Upper lobe of left lung (tissue), 6 donors: ENCODE measurements at regions not wholly inside any gene's neighbourhood (a gene's known extent, or its start where the extent isn't known, plus 50 kb on each side); places are given as distances from the start of the nearest gene placed in this dataset.

Experiments
- ATAC-seq, 2 donors: fragments of 200-7000 bp; cut with Tn5 transposase; one replicate each; pipeline ENCODE4 v1.9.1; 2022; ENCODE audit warnings: mild to moderate bottlenecking in 2 of 2, moderate library complexity in 2 of 2; ENCODE audit not compliant: low FRiP score in 2 of 2
- DNase-seq, 2 donors: peaks; one replicate each; pipeline ENCODE4 v3.0.0-alpha.2; 2019 to 2020
- H3K27ac ChIP-seq, 4 donors: fragments of 200-600 bp; sonication (generic); one replicate each; pipeline ENCODE4 v1.5.1; 2016 to 2019
- H3K27me3 ChIP-seq, 4 donors: fragments of 200-600 bp; sonication (generic); one replicate each; pipeline ENCODE4 v1.5.1; 2017 to 2019
- H3K36me3 ChIP-seq, 4 donors: fragments of 200-600 bp; sonication (generic); one replicate each; pipeline ENCODE4 v1.5.1; 2016 to 2019
- H3K4me1 ChIP-seq, 4 donors: fragments of 200-600 bp; sonication (generic); one replicate each; pipeline ENCODE4 v1.5.1; 2018 to 2019
- H3K4me3 ChIP-seq, 4 donors: fragments of 200-600 bp; sonication (generic); one replicate each; pipeline ENCODE4 v1.5.1; 2017 to 2019; ENCODE audit warnings: mild to moderate bottlenecking in 2 of 4, moderate library complexity in 1 of 4
- H3K9me3 ChIP-seq, 4 donors: fragments of 200-600 bp; sonication (generic); one replicate each; pipeline ENCODE4 v1.5.1; 2018 to 2019
- CTCF ChIP-seq, 6 experiments: fragments of 450-650 bp in 4 of 6; fragments of 200-600 bp in 2 of 6; sonication (generic) in 2 of 6; IDR thresholded peaks; one replicate each; pipeline ENCODE4 v1.5.1; 2016 to 2019; ENCODE audit warnings: antibody characterized with exemption in 6 of 6
- EP300 ChIP-seq, 4 donors: sonication (generic); formaldehyde crosslinking; IDR thresholded peaks; one replicate each; pipeline ENCODE4 v1.5.1; 2017; ENCODE audit warnings: antibody characterized with exemption in 4 of 4, control low read depth in 2 of 4
- POLR2A ChIP-seq, 4 donors: fragments of 450-650 bp; IDR thresholded peaks; one replicate each; pipeline ENCODE4 v1.5.1; 2016 to 2017; ENCODE audit warnings: antibody characterized with exemption in 4 of 4, mild to moderate bottlenecking in 2 of 4
- POLR2AphosphoS5 ChIP-seq, 2 donors: sonication (generic); formaldehyde crosslinking; IDR thresholded peaks; one replicate each; pipeline ENCODE4 v1.5.1; 2017; ENCODE audit warnings: antibody characterized with exemption in 2 of 2
- WGBS, 2 donors: methylation state at CpG; one replicate each; pipeline ENCODE4 v1.1.5; 2017 to 2018; 5-methylcytosine and 5-hydroxymethylcytosine counted together
- donor health status: DM: no; HTN: no; CAD: no; lungs with moderate emphysema.
- donor health status: DM: no; HTN: yes; CAD: no; lungs with severe emphysema.

- ATAC-seq, result no peak
- Histone ChIP-seq H3K27me3 (no peaks in the 10 kb centered on the region), H3K36me3 (no peaks in the 10 kb centered on the region), H3K9me3 (no peaks in the 10 kb centered on the region), H3K27ac (no peak overlapping the region), H3K4me1 (no peaks in the 10 kb centered on the region), H3K4me3 (no peak overlapping the region)
- WGBS, 2 donors, result 77 to 86% methylated on average over 5 to 11 of the region's 11 CpGs
- TF ChIP-seq POLR2A (IDR thresholded peaks at IDR 0.05) (no peak), EP300 (IDR thresholded peaks at IDR 0.05) (no peak), CTCF (IDR thresholded peaks at IDR 0.05) (no peak), POLR2AphosphoS5 (IDR thresholded peaks at IDR 0.05) (no peak)
- DNase-seq, result no peak
These were observed 315.3 kb upstream of the C1orf174 start for GRCh38 chr1:4215391-4215790.

GRCh38 chr1:4216231-4216630 lies 316.2 kb upstream of the C1orf174 start:
- Histone ChIP-seq H3K36me3 (no peaks in the 10 kb centered on the region), H3K4me3 (no peak overlapping the region), H3K27ac (no peak overlapping the region), H3K4me1 (no peaks in the 10 kb centered on the region), H3K27me3 (no peaks in the 10 kb centered on the region), H3K9me3 (no peaks in the 10 kb centered on the region)
- TF ChIP-seq POLR2A (IDR thresholded peaks at IDR 0.05) (no peak), CTCF (IDR thresholded peaks at IDR 0.05) (no peak), POLR2AphosphoS5 (IDR thresholded peaks at IDR 0.05) (no peak), EP300 (IDR thresholded peaks at IDR 0.05) (no peak)
- ATAC-seq (no peak), DNase-seq (no peak)

GRCh38 chr1:4218619-4219018 lies 318.5 kb upstream of the C1orf174 start:
- Histone ChIP-seq H3K4me1 (no peaks in the 10 kb centered on the region), H3K9me3 (no peaks in the 10 kb centered on the region), H3K27ac (no peak overlapping the region), H3K36me3 (no peaks in the 10 kb centered on the region), H3K27me3 (no peaks in the 10 kb centered on the region), H3K4me3 (no peak overlapping the region)
- 83 to 92% methylated on average over 10 of the region's 10 CpGs for WGBS, 2 donors
- TF ChIP-seq EP300 (IDR thresholded peaks at IDR 0.05), result no peak
- no peak for TF ChIP-seq POLR2AphosphoS5 (IDR thresholded peaks at IDR 0.05)
- no peak for TF ChIP-seq CTCF (IDR thresholded peaks at IDR 0.05)
- no peak for TF ChIP-seq POLR2A (IDR thresholded peaks at IDR 0.05)
- ATAC-seq (no peak), DNase-seq (no peak)

GRCh38 chr1:4219111-4219510 lies 319.0 kb upstream of the C1orf174 start:
- no peaks in the 10 kb centered on the region for H3K9me3 ChIP-seq
- no peak for ATAC-seq
- no peak for TF ChIP-seq CTCF (IDR thresholded peaks at IDR 0.05)
- no peak for TF ChIP-seq EP300 (IDR thresholded peaks at IDR 0.05)
- TF ChIP-seq POLR2A (IDR thresholded peaks at IDR 0.05), result no peak
- no peak for DNase-seq
- H3K27me3 ChIP-seq, result no peaks in the 10 kb centered on the region
- H3K36me3 ChIP-seq, result no peaks in the 10 kb centered on the region
- H3K4me1 ChIP-seq, result no peaks in the 10 kb centered on the region
- H3K4me3 ChIP-seq, result no peak overlapping the region
- no peak overlapping the region for H3K27ac ChIP-seq
- WGBS, 2 donors, result 82 to 90% methylated on average over 9 to 11 of the region's 11 CpGs

GRCh38 chr1:4219826-4220225 lies 319.8 kb upstream of the C1orf174 start:
- H3K36me3 ChIP-seq, result no peaks in the 10 kb centered on the region
- H3K9me3 ChIP-seq, result no peaks in the 10 kb centered on the region
- no peaks in the 10 kb centered on the region for H3K4me1 ChIP-seq
- no peak overlapping the region for H3K27ac ChIP-seq
- ATAC-seq (no peak), DNase-seq (no peak)
- 85% methylated on average over 3 to 5 of the region's 5 CpGs for WGBS, 2 donors
- no peak overlapping the region for H3K4me3 ChIP-seq
- TF ChIP-seq POLR2AphosphoS5 (IDR thresholded peaks at IDR 0.05) (no peak), CTCF (IDR thresholded peaks at IDR 0.05) (no peak), EP300 (IDR thresholded peaks at IDR 0.05) (no peak), POLR2A (IDR thresholded peaks at IDR 0.05) (no peak)
- H3K27me3 ChIP-seq, result no peaks in the 10 kb centered on the region
